Esophagus squamous epithelium (tissue), 5 donors: ENCODE measurements at regions not wholly inside any gene's neighbourhood (a gene's known extent, or its start where the extent isn't known, plus 50 kb on each side); places are given as distances from the start of the nearest gene placed in this dataset.

Experiments used
- DNase-seq: peaks from one replicate; lab custom pipeline; 2025; lab: John Stamatoyannopoulos, UW
- H3K27ac ChIP-seq, 4 donors: fragments of 200-600 bp; sonication (generic); one replicate each; pipeline ENCODE4 v1.5.1; 2016 to 2019; ENCODE audit warnings: mild to moderate bottlenecking in 1 of 4
- H3K27me3 ChIP-seq, 4 donors: fragments of 200-600 bp; sonication (generic); 1 replicate in 3 of 4; 2 replicates in 1 of 4; pipeline versions ENCODE4 v1.5.1 to v1.6.0; 2017 to 2021; ENCODE audit warnings: antibody characterized with exemption in 1 of 4
- H3K36me3 ChIP-seq, 3 donors: fragments of 200-600 bp; sonication (generic); one replicate each; pipeline ENCODE4 v1.5.1; 2016 to 2019
- H3K4me1 ChIP-seq, 3 donors: fragments of 200-600 bp; sonication (generic); one replicate each; pipeline ENCODE4 v1.5.1; 2017 to 2019
- H3K4me3 ChIP-seq, 4 donors: fragments of 200-600 bp; sonication (generic); 1 replicate in 3 of 4; 2 replicates in 1 of 4; pipeline ENCODE4 v1.5.1; 2016 to 2019; ENCODE audit warnings: mild to moderate bottlenecking in 2 of 4, moderate library complexity in 1 of 4
- H3K9me3 ChIP-seq, 3 donors: fragments of 200-600 bp; sonication (generic); one replicate each; pipeline ENCODE4 v1.5.1; 2016 to 2019
- CTCF ChIP-seq, 6 experiments: fragments of 450-650 bp in 4 of 6; fragments of 200-600 bp in 2 of 6; sonication (generic) in 2 of 6; IDR thresholded peaks; one replicate each; pipeline ENCODE4 v1.5.1; 2016 to 2019; ENCODE audit warnings: antibody characterized with exemption in 6 of 6, mild to moderate bottlenecking in 4 of 6, moderate library complexity in 4 of 6
- POLR2A ChIP-seq, 4 donors: fragments of 450-650 bp; IDR thresholded peaks; one replicate each; pipeline ENCODE4 v1.6.1; 2017; ENCODE audit warnings: antibody characterized with exemption in 4 of 4, mild to moderate bottlenecking in 4 of 4, moderate library complexity in 3 of 4
- WGBS, 2 donors: methylation state at CpG; one replicate each; pipeline ENCODE4 v1.1.5; 2018; 5-methylcytosine and 5-hydroxymethylcytosine counted together
- intact Hi-C: fragments of 100-400 bp; cut with DNase I; formaldehyde crosslinking; loops from one replicate; pipeline ENCODE4 v1.15.0; 2022
- donor health status: DM: yes; HTN: yes; CAD: no.

GRCh38 chr5:51201708-51202107, 181.5 kb upstream of the ISL1 start:
- no peaks in the 10 kb centered on the region for H3K36me3 ChIP-seq
- intact Hi-C loops = no loop called here
- H3K27ac ChIP-seq = no peak overlapping the region
- no peak overlapping the region for H3K4me3 ChIP-seq
- WGBS, 2 donors = 57 to 66% methylated on average over 1 of the region's 1 CpG
- TF ChIP-seq CTCF (IDR thresholded peaks at IDR 0.05) = no peak
- no peak for TF ChIP-seq POLR2A (IDR thresholded peaks at IDR 0.05)
- no peaks in the 10 kb centered on the region for H3K9me3 ChIP-seq
- no peaks in the 10 kb centered on the region for H3K4me1 ChIP-seq
- DNase-seq = no peak
- no peaks in the 10 kb centered on the region for H3K27me3 ChIP-seq

- Histone ChIP-seq H3K27me3 (no peaks in the 10 kb centered on the region), H3K36me3 (no peaks in the 10 kb centered on the region), H3K9me3 (no peaks in the 10 kb centered on the region), H3K4me1 (no peaks in the 10 kb centered on the region), H3K27ac (no peak overlapping the region), H3K4me3 (no peak overlapping the region)
- TF ChIP-seq POLR2A (IDR thresholded peaks at IDR 0.05) (no peak), CTCF (IDR thresholded peaks at IDR 0.05) (no peak)
- intact Hi-C loops = no loop called here
- no peak for DNase-seq
- WGBS, 2 donors = 51 to 52% methylated on average over 2 of the region's 2 CpGs
Measured at GRCh38 chr5:51202161-51202560, 181.1 kb upstream of the ISL1 start.

GRCh38 chr5:51203598-51203997, 179.7 kb upstream of the ISL1 start:
- Histone ChIP-seq H3K27me3 (no peaks in the 10 kb centered on the region), H3K4me3 (no peak overlapping the region), H3K4me1 (no peaks in the 10 kb centered on the region), H3K9me3 (no peaks in the 10 kb centered on the region), H3K27ac (no peak overlapping the region), H3K36me3 (no peaks in the 10 kb centered on the region)
- intact Hi-C loops = no loop called here
- no peak for DNase-seq
- 27 to 36% methylated on average over 1 of the region's 1 CpG for WGBS, 2 donors
- TF ChIP-seq CTCF (IDR thresholded peaks at IDR 0.05) = no peak
- no peak for TF ChIP-seq POLR2A (IDR thresholded peaks at IDR 0.05)

GRCh38 chr5:51208296-51208695, 175.0 kb upstream of the ISL1 start:
- DNase-seq = no peak
- 49 to 68% methylated on average over 3 of the region's 3 CpGs for WGBS, 2 donors
- H3K27me3 ChIP-seq = no peaks in the 10 kb centered on the region
- no peaks in the 10 kb centered on the region for H3K9me3 ChIP-seq
- H3K4me3 ChIP-seq = no peak overlapping the region
- no peak overlapping the region for H3K27ac ChIP-seq
- TF ChIP-seq CTCF (IDR thresholded peaks at IDR 0.05) (no peak), POLR2A (IDR thresholded peaks at IDR 0.05) (no peak)
- intact Hi-C loops = no loop called here
- H3K36me3 ChIP-seq = no peaks in the 10 kb centered on the region
- H3K4me1 ChIP-seq = no peaks in the 10 kb centered on the region

- no peaks in the 10 kb centered on the region for H3K4me1 ChIP-seq
- no peak for DNase-seq
- no peaks in the 10 kb centered on the region for H3K27me3 ChIP-seq
- no peak overlapping the region for H3K4me3 ChIP-seq
- H3K9me3 ChIP-seq = no peaks in the 10 kb centered on the region
- H3K36me3 ChIP-seq = no peaks in the 10 kb centered on the region
- WGBS, 2 donors = 16 to 33% methylated on average over 1 of the region's 1 CpG
- H3K27ac ChIP-seq = no peak overlapping the region
- intact Hi-C loops = no loop called here
- TF ChIP-seq CTCF (IDR thresholded peaks at IDR 0.05) (no peak), POLR2A (IDR thresholded peaks at IDR 0.05) (no peak)
Measured at GRCh38 chr5:51214746-51215145, 168.5 kb upstream of the ISL1 start.
